ENCODE measurements at regions not wholly inside any gene's neighbourhood (a gene's known extent, or its start where the extent isn't known, plus 50 kb on each side); places are given as distances from the start of the nearest gene placed in this dataset.
"Not testable (repeated sequence)": the region's sequence is repeated elsewhere in the genome, so short reads cannot be mapped to it uniquely, and the experiment has no call there.

DNA sequence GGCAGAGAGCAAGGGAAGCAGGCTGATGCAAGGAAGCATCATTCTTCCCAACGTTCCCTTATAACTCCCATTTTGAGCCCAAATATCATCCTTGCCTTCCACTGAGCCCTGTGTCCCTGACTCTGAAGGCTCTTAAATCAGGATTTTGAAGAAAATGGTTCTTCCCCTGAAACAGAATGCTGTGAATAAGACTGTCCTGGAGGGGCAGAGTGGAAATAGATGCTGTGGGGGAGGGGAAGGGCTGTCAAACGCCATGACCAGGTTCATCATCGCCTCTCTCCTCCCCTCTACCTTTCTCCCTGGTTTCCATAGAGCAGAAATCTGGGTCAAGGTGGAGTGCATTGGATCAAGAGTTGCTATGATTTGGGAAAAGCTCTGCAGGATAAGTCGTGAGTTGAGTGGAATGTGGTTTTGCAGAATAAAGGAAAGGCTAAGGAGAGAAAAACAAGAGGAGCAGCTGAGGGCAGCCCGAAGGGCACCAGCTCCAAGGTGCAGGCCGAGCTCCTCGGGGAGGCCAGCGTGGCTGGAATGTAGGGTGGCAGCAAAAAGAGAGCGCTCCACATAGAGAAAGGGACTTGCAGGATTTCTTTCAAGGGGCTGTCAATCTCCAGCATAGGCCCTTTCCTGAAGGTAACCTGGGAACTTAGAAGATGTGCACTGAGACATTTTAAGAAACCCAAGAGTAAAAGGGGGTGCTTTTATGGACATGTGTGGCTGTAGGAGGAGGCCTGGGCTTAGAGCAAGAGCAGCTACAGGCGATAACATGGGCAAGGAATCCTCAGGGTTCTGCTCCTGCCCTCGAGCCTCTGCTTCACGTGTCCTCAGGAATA, 120.8 kb upstream of the CDYL start:
- DNase-seq (ENCODE audit: low spot score): no peak

DNA sequence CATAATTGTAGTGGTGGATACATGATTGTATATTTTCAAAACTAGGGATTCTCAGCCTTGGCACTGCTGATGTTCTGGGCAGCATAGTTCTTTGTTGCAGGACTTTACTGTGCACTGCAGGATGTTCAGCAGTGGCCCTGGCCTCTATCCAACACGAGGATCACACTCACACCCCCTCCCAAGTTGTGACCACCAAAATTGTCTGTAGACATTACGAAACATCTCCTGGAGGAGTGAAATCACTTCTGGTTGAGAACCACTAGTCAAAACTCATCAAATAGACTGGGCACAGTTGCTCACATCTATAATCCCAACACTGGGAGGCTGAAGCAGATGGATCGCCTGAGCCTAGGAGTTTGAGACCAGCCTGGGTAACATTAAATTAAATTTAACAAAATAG, 123.1 kb upstream of the CDYL start:
- no peak for DNase-seq (ENCODE audit: low spot score)

GRCh38 chr6:4651831-4652467, 124.3 kb upstream of the CDYL start:
- DNase-seq (ENCODE audit: low spot score): no peak

DNA sequence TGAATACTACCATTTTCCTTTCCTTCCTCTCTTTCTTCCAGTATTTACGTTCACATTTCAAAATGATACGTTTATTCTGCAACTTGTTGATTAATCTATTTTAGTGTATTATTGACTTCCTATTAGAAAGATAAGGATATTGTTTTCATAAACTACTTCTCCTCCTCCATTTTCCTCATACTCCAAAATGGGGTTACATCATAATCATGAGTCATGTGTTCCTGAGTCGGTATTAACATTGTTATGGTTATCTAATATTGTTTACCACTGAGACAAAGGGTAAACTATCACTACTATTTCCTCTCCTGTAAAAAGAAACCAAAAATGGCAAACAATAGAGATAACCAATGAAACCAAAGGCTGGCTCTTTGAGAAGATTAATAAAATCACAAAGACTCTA, 126.5 kb upstream of the CDYL start:
- no peak for DNase-seq (ENCODE audit: low spot score)

DNA sequence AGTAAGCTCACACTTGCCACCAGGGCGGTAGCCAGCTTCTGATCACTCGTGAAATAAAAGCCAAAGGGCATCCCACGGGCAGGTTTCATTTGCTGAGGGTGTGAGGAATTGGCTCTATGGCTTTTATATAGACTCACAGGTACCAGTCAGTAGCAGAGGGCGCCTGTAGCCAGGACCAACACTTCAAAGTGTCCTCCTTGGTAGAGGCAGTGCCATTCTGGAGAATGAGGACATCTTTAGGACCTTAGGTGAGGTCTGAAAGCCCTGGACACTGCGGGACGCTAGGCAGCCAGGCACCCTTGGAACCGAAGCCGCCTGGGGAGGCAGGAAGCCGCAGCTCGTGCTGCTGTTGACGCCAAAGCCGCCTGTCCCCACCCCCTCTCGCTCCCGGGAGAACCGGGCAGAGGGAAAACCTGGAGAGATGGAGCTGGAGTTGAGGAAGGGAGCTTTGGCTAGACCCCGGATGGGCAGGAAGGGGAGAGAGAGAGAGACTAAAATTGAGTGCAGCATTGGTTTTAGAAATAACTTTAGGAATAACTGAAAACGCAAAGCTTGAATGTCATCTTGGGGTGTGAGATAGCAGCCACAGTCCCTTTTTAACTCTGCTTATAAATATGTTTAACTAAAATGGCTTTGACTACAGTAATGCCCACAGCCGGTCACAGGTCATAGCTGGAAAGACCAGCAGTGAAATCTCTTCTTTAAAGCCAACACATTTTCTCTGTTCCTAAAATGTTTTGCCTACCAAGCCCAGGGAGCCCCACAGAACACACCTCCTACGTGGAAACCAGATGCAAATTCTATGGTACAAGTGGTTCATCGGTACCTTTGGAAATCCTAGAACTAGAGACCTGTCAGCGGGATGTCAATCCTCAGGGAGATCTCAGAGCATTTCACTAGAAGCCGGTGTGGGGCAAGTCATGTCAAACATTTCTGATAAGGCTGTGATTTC, 128.5 kb upstream of the CDYL start:
- DNase-seq (ENCODE audit: low spot score): peak; percentile 73

GRCh38 chr6:4645713-4646360, 130.4 kb upstream of the CDYL start:
- no peak for DNase-seq (ENCODE audit: low spot score)

DNA sequence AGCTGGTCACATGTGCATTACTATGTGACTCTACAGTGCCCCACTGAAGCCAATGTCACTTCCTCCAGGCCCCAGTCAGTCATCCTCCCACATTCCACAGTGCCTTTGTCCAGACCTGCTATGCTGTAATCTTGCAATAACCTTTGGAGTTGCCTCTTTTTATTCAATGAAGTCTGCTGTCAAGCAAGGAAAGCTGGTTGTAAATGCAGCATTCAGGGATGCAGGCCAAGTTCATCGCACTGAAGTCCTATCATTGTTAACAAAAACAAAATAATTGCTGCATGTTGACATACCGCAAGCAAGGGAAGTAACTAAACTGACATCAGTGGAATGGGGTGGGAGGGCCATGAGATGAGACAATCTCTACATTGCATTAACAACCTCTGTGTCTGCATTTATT, 131.2 kb upstream of the CDYL start:
- DNase-seq (ENCODE audit: low spot score): no peak

DNA sequence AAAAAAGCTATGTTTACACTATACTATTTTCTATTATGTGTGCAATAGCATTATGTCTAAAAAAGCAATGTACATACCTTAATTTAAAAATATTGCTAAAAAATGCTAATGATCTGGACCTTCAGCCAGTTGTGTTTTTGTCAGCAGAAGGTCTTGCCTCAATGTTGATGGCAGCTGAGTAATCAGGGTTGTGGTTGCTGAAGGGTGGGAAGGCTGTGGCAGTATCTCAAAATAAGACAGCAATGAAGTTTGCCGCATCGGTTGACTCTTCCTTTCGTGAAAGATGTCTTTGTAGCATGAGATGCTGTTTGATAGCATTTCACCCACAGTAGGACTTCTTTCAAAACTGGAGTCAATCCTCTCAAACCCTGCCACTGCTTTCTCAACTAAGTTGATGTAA, 134.7 kb upstream of the CDYL start:
- no peak for DNase-seq (ENCODE audit: low spot score)

GRCh38 chr6:4640139-4640538, 136.1 kb upstream of the CDYL start:
- DNase-seq (ENCODE audit: low spot score): no peak

DNA sequence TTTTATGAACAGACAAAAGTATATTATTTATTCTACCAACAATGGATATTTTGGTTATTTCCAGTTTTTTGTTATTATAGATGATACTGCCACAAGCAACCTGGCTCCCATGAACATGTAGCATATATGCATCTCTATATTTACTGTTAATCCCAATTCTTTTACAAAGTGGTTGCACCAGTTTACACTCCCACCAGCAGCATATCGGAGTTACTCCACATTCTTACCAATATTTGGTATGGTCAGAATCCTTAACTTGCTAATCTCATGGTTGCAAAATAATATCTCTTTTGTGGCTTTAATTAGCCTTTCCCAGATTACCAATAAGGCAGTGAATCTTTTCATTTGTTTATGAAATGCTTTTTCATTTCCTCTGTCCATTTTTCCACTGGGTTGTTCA, 137.6 kb upstream of the CDYL start:
- no peak for DNase-seq (ENCODE audit: low spot score)

- peak; percentile 52 for DNase-seq (ENCODE audit: low spot score)
These were observed 138.3 kb upstream of the CDYL start for GRCh38 chr6:4637691-4638433.

DNA sequence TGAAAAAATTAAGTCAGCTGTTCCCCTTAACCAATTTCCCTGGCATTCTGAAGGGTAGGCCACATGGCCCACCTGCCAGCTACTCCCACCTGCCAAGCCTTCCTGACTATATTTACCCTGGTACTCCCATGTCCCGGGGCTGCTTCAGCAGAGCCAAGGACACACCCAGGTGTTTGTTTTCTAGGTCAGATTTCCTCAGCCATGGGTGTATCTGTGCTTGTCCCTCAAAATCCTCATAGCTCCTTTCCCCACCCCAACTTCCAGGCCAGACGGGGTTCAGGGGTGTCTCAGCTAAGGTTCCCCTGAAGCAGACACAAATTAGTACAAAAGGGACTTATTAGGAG, 139.4 kb upstream of the CDYL start:
- no peak for DNase-seq (ENCODE audit: low spot score)

- DNase-seq (ENCODE audit: low spot score): no peak
These were observed 139.9 kb upstream of the CDYL start for GRCh38 chr6:4636191-4636880.

DNA sequence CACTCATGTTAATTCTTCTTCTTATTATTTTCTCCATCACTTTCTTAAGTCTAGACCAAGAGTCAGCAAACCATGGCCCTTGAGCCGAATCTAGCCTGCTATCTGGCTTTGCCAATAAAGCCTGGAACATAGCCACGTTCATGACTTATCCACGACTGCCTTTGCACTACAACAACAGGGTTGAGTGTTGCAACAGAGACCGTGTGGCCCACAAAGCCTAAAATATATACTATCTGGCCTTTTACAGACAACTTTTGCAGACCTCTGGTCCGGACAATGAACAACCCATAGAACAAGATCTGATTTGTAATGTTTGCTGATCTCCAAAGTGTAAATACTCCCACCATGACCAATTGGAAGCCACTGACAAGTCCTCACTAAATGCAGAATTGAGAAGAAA, 140.5 kb upstream of the CDYL start:
- no peak for DNase-seq (ENCODE audit: low spot score)

- no peak for DNase-seq (ENCODE audit: low spot score)
These were observed 143.8 kb upstream of the CDYL start for GRCh38 chr6:4632421-4632820.

DNA sequence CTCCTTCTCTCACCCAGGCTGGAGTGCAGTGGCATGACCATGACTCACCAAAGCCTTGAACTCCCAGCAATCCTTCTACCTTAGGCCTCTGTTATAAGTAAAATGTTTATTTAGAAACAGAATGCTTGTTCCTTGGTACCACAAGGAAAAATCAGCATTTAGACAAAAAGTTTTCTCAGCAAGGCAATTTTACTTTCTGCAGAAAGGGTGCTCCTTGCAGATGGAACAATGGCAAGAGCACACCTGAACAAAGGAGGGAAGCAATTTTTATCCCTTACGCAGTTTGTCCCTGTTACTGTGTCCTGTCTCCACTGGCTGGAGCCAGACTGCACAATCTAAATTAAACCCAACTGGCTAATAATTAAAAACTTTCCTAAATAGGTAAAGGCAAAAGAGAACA, 146.4 kb upstream of the CDYL start:
- not testable (repeated sequence) for DNase-seq (ENCODE audit: low spot score)

- no peak for DNase-seq (ENCODE audit: low spot score)
These were observed 150.6 kb upstream of the CDYL start for GRCh38 chr6:4625557-4625956.

GRCh38 chr6:4624726-4625125, 151.5 kb upstream of the CDYL start:
- DNase-seq (ENCODE audit: low spot score): no peak

- no peak for DNase-seq (ENCODE audit: low spot score)
These were observed 155.7 kb upstream of the CDYL start for GRCh38 chr6:4620284-4621151.

DNA sequence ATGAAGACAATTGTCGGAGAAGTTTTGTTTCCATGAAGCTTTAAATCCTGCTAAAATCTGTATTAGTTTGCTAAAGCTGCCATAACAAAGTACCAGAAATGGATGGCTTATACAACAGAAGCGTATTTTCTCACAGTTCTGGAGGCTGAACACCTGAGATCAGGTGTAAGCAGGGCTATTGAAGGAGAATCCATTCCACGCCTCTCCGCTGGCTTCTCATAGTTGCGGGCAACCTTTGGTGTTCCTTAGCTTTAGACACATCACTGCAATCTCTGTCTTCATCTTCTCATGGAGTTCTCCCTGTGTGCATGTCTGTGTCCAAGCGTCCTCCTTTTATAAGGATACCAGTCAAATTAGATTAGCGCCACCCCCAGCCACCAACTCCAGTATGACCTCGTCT, 159.9 kb upstream of the CDYL start:
- no peak for DNase-seq (ENCODE audit: low spot score)

All from hepatic stellate cell (primary cell).